GM12891 (cell line): ENCODE measurements at regions not wholly inside any gene's neighbourhood (a gene's known extent, or its start where the extent isn't known, plus 50 kb on each side); places are given as distances from the start of the nearest gene placed in this dataset.

Experiments used
- PAX5 ChIP-seq: IDR thresholded peaks from 2 replicates; pipeline ENCODE4 v1.6.1; 2011; ENCODE audit warnings: low read length, moderate library complexity, mild to moderate bottlenecking; ENCODE audit not compliant: insufficient read depth, severe bottlenecking
- POLR2A ChIP-seq: IDR thresholded peaks from 2 replicates; pipeline ENCODE4 v1.6.1; 2011; ENCODE audit warnings: low read depth, low read length, control low read depth
- POLR2AphosphoS5 ChIP-seq: IDR thresholded peaks from 2 replicates; pipeline ENCODE4 v1.6.1; 2011; ENCODE audit warnings: low read depth, low read length, control low read depth
- POU2F2 ChIP-seq: IDR thresholded peaks from 2 replicates; pipeline ENCODE4 v1.6.1; 2011; ENCODE audit warnings: low read depth, mild to moderate bottlenecking, control low read depth, low read length, moderate library complexity
- SPI1 ChIP-seq: IDR thresholded peaks from 2 replicates; pipeline ENCODE4 v1.6.1; 2011; ENCODE audit warnings: low read depth, low read length, control low read depth
- TAF1 ChIP-seq: IDR thresholded peaks from 2 replicates; pipeline ENCODE4 v1.6.1; 2011; ENCODE audit warnings: low read depth, low read length, control low read depth

- TF ChIP-seq POLR2A (no peak), POLR2AphosphoS5 (no peak), SPI1 (no peak), PAX5 (no peak), TAF1 (no peak), POU2F2 (no peak)
Measured at GRCh38 chrX:148290931-148291330, 209.5 kb upstream of the AFF2 start.
